IPS-NIHi7 (cell line): ENCODE measurements at regions not wholly inside any gene's neighbourhood (a gene's known extent, or its start where the extent isn't known, plus 50 kb on each side); places are given as distances from the start of the nearest gene placed in this dataset.
"Not testable (repeated sequence)": the region's sequence is repeated elsewhere in the genome, so short reads cannot be mapped to it uniquely, and the experiment has no call there.

Experiments used
- DNase-seq: peaks from one replicate; pipeline ENCODE4 v3.0.0; 2012; ENCODE audit warnings: mixed read lengths; ENCODE audit errors: extremely low spot score

GRCh38 chrX:33989936-33990335, 142.2 kb downstream of the FAM47A start:
- no peak for DNase-seq

GRCh38 chrX:33987458-33987857, 144.7 kb downstream of the FAM47A start:
- no peak for DNase-seq

GRCh38 chrX:33974676-33975075, 157.4 kb downstream of the FAM47A start:
- no peak for DNase-seq

GRCh38 chrX:33970028-33970967, 161.8 kb downstream of the FAM47A start:
- no peak for DNase-seq

- no peak for DNase-seq
Measured at GRCh38 chrX:33969105-33969504, 163.0 kb downstream of the FAM47A start.

GRCh38 chrX:33968611-33969010, 163.5 kb downstream of the FAM47A start:
- DNase-seq, result no peak

GRCh38 chrX:33949300-33949699, 182.8 kb downstream of the FAM47A start:
- DNase-seq, result no peak

GRCh38 chrX:33926249-33926648, 205.9 kb downstream of the FAM47A start:
- DNase-seq, result not testable (repeated sequence)

- no peak for DNase-seq
Measured at GRCh38 chrX:33923262-33923661, 208.9 kb downstream of the FAM47A start.

GRCh38 chrX:33909836-33910235, 222.3 kb downstream of the FAM47A start:
- DNase-seq, result no peak

GRCh38 chrX:33908898-33909297, 223.2 kb downstream of the FAM47A start:
- DNase-seq, result no peak

GRCh38 chrX:33908074-33908473, 224.0 kb downstream of the FAM47A start:
- DNase-seq, result no peak

- no peak for DNase-seq
Measured at GRCh38 chrX:33906971-33907370, 225.1 kb downstream of the FAM47A start.

GRCh38 chrX:33892670-33893069, 239.4 kb downstream of the FAM47A start:
- DNase-seq, result no peak

- peak; percentile 27 for DNase-seq
Measured at GRCh38 chrX:33855251-33855650, 276.9 kb downstream of the FAM47A start.

- not testable (repeated sequence) for DNase-seq
Measured at GRCh38 chrX:33852146-33852545, 280.0 kb downstream of the FAM47A start.

GRCh38 chrX:33840176-33840575, 291.9 kb downstream of the FAM47A start:
- DNase-seq, result no peak

- DNase-seq, result no peak
Measured at GRCh38 chrX:33831211-33831610, 300.9 kb downstream of the FAM47A start.

GRCh38 chrX:33817266-33817665, 314.8 kb downstream of the FAM47A start:
- no peak for DNase-seq

- peak; percentile 18 for DNase-seq
Measured at GRCh38 chrX:33808636-33809035, 323.5 kb downstream of the FAM47A start.

- no peak for DNase-seq
Measured at GRCh38 chrX:33784548-33784947, 347.6 kb downstream of the FAM47A start.

GRCh38 chrX:33741807-33742206, 390.3 kb downstream of the FAM47A start:
- DNase-seq, result no peak

GRCh38 chrX:33735182-33735581, 396.9 kb downstream of the FAM47A start:
- no peak for DNase-seq
